ENCODE measurements at regions not wholly inside any gene's neighbourhood (a gene's known extent, or its start where the extent isn't known, plus 50 kb on each side); places are given as distances from the start of the nearest gene placed in this dataset.

GRCh38 chr2:14422426-14422825 is 210.1 kb upstream of the LRATD1 start:
- TF ChIP-seq CTCF (IDR thresholded peaks at IDR 0.05; ENCODE audit: low read length) (no peak), EZH2phosphoT487 (IDR thresholded peaks at IDR 0.05; ENCODE audit: low read length) (no peak)
